BE2C (cell line): ENCODE measurements at regions not wholly inside any gene's neighbourhood (a gene's known extent, or its start where the extent isn't known, plus 50 kb on each side); places are given as distances from the start of the nearest gene placed in this dataset.

Experiments
- DNase-seq: peaks from one replicate; pipeline ENCODE4 v3.0.0-alpha.2; 2020
- H3K27me3 ChIP-seq: fragments of 250-450 bp; sonication (Bioruptor Pico); 2 replicates; pipeline ENCODE4 v1.5.1; 2020; ENCODE audit warnings: mild to moderate bottlenecking
- H3K36me3 ChIP-seq: fragments of 250-450 bp; sonication (Bioruptor Pico); 2 replicates; pipeline ENCODE4 v1.5.1; 2020; ENCODE audit warnings: mild to moderate bottlenecking
- H3K4me1 ChIP-seq: fragments of 250-450 bp; sonication (Bioruptor Pico); 2 replicates; pipeline ENCODE4 v1.5.1; 2020
- H3K4me3 ChIP-seq: 2 replicates; pipeline ENCODE4 v1.5.1; 2011; ENCODE audit warnings: low read depth, low read length
- H3K9me3 ChIP-seq: fragments of 250-450 bp; sonication (Bioruptor Pico); 2 replicates; pipeline ENCODE4 v1.5.1; 2020
- CTCF ChIP-seq: IDR thresholded peaks from 2 replicates; pipeline ENCODE4 v1.5.1; 2012; ENCODE audit warnings: mild to moderate bottlenecking, low read depth, low read length

GRCh38 chr4:1462768-1463075, 56.5 kb upstream of the NKX1-1 start:
- H3K4me1 ChIP-seq: no peaks in the 10 kb centered on the region
- H3K36me3 ChIP-seq: no peaks in the 10 kb centered on the region
- peaks cover 38% of the 10 kb centered on the region for H3K27me3 ChIP-seq
- no peak for TF ChIP-seq CTCF
- no peaks in the 10 kb centered on the region for H3K9me3 ChIP-seq
- H3K4me3 ChIP-seq: no peak overlapping the region
- no peak for DNase-seq

- DNase-seq: no peak
- no peak overlapping the region for H3K4me3 ChIP-seq
- peaks cover 38% of the 10 kb centered on the region for H3K27me3 ChIP-seq
- no peaks in the 10 kb centered on the region for H3K9me3 ChIP-seq
- TF ChIP-seq CTCF: no peak
- no peaks in the 10 kb centered on the region for H3K4me1 ChIP-seq
- H3K36me3 ChIP-seq: no peaks in the 10 kb centered on the region
Measured at GRCh38 chr4:1462009-1462767, 55.9 kb upstream of the NKX1-1 start.

- H3K9me3 ChIP-seq: no peaks in the 10 kb centered on the region
- H3K36me3 ChIP-seq: no peaks in the 10 kb centered on the region
- TF ChIP-seq CTCF: no peak
- peaks cover 38% of the 10 kb centered on the region for H3K27me3 ChIP-seq
- no peaks in the 10 kb centered on the region for H3K4me1 ChIP-seq
- no peak for DNase-seq
- no peak overlapping the region for H3K4me3 ChIP-seq
Measured at GRCh38 chr4:1460967-1461868, 55.0 kb upstream of the NKX1-1 start.

GRCh38 chr4:1459722-1460511, 53.7 kb upstream of the NKX1-1 start:
- Histone ChIP-seq H3K4me3 (no peak overlapping the region), H3K4me1 (no peaks in the 10 kb centered on the region), H3K36me3 (no peaks in the 10 kb centered on the region), H3K9me3 (no peaks in the 10 kb centered on the region), H3K27me3 (peaks cover 38% of the 10 kb centered on the region)
- no peak for DNase-seq
- no peak for TF ChIP-seq CTCF

- DNase-seq: no peak
Measured at GRCh38 chr4:1459081-1459721, 53.0 kb upstream of the NKX1-1 start.

More at GRCh38 chr4:1459081-1459721, 53.0 kb upstream of the NKX1-1 start:
- H3K36me3 ChIP-seq: no peaks in the 10 kb centered on the region
- peaks cover 35% of the 10 kb centered on the region for H3K27me3 ChIP-seq
- H3K9me3 ChIP-seq: no peaks in the 10 kb centered on the region
- no peak overlapping the region for H3K4me3 ChIP-seq
- H3K4me1 ChIP-seq: no peaks in the 10 kb centered on the region
- no peak for TF ChIP-seq CTCF
